HG02759 (cell line): ENCODE measurements at regions not wholly inside any gene's neighbourhood (a gene's known extent, or its start where the extent isn't known, plus 50 kb on each side); places are given as distances from the start of the nearest gene placed in this dataset.
"Not testable (repeated sequence)": the region's sequence is repeated elsewhere in the genome, so short reads cannot be mapped to it uniquely, and the experiment has no call there.

ENCODE experiments used
- ATAC-seq: cut with Tn5 transposase; IDR thresholded peaks from one replicate; pipeline ENCODE4 v1.9.1; 2021; ENCODE audit warnings: mild to moderate bottlenecking, moderate library complexity; ENCODE audit not compliant: unreplicated experiment

DNA sequence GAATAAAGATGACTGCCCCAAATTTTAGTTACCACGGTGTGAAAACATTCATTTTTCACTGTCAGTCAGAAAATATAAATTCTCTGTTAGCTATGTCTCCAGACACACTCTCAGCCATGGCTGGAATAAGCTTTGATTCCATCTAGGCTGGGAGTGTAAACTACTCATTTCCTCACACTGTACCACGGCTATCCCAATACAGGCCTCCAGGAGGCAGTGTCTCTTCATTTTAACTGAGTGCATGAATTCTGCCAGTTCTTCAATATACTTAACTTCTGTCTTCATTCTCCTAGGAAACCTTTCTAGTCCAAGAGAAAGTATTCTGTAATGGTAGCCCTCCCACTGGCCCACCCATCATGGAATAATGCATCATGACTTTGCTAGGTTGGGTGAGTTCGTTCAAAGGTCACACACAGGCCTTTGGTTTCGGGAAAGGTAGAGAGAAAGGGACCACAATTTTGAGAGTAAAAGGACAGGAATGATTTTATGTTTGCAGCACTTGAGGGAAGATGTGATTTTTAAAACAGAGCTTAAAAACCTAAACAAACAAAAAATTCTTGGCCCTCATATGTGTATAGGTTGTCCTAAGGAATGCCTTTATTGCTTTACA, 381.1 kb downstream of the SEC23A start:
- peak; percentile 92 for ATAC-seq

DNA sequence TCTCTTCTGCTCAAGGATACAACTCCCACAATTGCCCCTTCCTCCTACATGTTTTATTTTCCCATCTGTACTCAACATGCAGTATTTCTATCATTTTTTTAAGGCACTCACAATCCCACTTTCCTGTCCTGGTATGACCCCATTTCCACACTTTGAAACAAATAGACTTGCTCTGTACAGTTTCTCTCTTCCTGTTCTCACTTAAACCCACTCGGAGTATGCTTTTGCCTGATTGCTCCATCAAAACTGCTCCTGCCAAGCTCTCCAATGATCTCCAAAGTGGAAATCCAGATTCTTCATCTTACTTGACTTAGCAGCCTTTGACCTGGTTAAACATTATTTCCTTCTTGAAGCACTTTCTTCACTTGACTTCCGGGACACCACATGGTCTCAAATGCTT, 384.5 kb downstream of the SEC23A start:
- ATAC-seq, result no peak

DNA sequence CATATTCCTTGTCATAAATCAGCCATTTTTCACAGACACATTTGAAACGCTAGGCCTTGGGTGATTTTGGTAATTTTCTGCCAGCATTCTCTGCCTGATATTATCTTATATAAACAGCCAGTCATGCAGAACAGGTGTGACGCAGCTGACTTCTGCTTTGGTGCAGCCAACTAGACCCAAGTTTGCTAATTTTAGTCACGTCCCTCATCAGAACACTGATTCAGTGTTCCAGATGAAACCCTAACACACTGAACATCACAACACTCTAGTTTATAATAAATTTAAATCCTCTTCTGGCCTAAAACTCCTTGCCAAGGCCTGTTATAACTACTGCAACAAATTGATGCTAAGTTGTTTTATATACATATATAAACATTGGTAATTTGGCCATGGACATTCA, 386.1 kb downstream of the SEC23A start:
- no peak for ATAC-seq

DNA sequence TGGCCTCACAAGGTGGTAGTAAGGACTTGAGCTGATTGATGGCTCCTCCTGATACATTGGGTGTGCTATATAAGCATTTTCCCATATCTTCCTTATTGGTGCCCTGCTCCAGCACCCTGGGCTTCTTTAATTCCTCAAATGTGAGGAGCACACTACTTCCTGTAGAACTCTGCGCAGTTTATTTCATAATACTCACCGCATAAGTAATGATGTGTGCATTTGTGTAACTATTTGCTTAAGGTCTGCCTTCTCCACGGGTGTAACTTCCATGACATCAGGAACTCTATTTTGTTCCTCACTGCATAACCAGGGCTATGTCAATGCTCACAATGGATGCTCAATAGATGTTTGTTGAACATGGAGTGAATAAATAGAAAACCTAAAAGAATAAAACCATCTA, 392.2 kb downstream of the SEC23A start:
- ATAC-seq, result no peak

DNA sequence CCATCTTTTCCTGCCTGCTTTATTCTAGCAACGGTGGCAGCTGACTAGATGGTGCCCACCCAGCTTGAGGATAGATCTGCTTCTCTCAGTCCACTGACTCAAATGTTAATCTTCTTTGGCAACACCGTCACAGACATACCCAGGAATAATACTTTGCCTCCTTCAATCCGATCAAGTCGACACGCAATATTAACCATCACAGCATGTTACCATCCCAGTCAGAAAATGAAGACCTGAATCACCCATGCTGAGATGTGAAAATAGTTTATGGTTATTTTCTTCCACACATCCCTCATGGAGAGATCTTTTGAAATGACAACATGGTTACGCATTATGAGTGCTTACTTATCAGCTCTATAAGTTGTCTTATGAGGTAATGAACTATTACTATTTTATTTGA, 392.8 kb downstream of the SEC23A start:
- ATAC-seq, result no peak

DNA sequence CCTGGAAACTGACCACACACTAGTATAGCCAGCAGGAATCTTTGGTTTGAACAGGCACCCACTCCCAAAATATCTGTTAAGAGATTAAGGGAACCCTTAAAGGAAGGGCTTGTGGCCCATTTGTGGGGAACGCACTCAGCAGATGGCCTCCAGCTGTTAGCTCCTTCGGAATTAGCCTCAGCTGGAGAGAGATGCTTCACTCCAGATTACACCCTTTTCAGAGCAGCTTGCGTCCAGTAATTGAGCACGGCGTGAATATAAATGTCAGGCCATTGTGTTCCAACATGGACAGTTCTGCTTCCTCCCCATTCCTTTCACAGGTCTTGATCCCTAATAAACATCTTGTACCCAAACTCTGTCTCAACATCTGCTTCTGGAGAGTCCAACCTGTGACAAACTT, 397.8 kb downstream of the SEC23A start:
- no peak for ATAC-seq

DNA sequence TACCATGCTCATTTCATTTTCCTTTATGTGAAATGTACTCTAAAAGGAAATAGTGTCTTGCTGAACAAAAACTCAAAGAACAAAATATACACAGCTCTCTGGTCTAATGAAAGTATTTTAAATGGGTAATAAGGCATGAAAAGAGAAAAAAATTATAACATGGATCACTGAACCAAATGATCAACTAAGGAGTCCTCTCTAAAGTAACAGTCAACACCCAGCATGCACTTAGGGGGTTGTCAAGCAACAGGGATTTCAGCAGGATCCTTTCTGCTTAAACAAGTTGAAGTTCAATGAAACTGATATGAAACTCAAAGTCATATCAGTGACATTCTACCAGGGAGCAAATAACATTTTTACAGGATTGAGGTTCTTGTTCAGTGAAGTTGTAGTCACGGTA, 398.8 kb downstream of the SEC23A start:
- ATAC-seq, result no peak

DNA sequence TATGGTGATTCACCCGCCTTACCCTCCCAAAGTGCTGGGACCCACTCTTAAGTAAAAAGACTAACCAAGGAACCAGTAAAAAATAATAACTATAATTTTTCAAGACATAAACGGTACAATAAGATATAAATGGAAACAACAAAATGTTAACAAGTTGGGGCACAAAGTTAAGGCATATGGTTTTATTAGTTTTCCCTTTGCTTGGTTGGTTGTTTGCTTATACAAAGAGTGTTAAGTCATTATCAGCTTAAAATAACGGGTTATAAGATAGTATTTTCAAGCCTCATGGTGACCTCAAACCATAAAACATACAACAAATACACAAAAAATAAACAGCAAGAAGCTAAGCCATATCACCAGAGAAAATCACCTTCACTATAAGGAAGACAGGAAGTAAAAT, 406.1 kb downstream of the SEC23A start:
- ATAC-seq, result no peak

DNA sequence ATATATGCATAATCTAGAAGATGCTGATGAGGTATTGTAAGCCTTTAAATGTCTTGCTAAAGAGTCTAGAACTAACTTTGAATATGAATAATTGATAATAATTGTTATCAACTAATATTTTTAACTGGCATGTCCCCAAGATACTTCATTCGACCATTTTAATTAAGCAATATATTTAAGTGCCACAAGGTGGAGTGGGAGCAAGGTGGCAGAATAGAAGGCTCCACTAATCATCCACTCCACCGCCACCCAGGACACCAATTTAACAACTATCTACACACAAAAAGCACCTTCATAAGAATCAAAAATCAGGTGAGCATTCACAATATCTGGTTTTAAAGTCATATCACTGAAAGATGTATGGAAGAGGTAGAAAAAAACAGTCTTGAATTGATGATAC, 409.6 kb downstream of the SEC23A start:
- ATAC-seq, result no peak

DNA sequence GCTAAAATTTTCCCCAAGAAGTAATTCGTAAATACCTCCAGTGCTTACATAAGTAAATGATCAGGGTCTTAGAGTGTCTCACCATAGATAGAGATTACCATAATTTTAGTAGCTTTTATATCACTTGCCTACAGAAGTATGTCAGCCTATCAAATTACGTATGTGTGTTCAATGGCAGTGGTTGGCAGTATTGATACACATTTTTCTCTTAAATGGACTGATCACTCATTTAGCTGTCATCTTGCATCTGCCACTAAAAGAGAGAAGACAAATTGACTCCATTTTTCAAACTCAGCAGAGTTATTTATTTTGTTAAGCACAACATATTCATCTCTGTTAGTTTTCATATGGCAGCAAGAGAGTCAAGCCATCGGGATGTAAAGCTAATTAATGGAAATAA, 413.1 kb upstream of the CLEC14A start:
- no peak for ATAC-seq

DNA sequence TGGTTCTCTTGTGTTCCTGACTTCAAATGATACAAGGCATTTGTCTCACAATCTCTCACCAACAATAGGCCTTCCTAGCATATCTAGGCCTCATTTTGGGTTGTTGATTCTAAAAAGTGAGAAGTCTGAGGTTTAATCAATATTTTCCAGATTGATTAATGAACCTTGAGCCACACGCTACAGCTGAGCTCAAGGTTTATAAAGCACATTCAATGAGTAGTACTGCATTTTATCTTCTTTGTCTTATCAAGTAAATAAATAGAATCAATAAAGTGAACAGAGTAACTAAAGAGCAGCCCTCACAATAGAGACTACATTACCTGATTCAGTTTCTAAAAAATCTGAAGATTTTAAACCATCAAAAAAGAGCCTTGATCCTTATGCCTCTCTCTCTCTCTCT, 407.5 kb upstream of the CLEC14A start:
- no peak for ATAC-seq

DNA sequence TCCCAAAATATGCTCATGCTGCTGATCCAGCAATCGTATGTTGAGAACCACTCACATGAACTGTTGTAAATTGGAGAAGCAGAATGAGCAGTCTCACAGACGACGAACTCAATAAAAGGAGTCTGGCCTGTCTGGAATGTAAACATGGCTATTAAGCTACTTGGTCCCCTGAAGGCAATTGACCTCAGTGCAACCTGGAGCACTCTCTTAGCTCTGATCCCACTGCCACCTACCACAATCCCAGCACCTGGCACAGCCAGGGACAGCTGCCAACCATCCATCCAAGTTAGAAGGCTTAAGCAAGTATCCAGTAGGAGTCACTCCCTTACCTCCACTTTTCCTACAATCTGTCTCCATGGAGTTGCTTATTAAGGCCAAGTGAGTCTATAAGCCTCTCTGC, 406.9 kb upstream of the CLEC14A start:
- no peak for ATAC-seq

DNA sequence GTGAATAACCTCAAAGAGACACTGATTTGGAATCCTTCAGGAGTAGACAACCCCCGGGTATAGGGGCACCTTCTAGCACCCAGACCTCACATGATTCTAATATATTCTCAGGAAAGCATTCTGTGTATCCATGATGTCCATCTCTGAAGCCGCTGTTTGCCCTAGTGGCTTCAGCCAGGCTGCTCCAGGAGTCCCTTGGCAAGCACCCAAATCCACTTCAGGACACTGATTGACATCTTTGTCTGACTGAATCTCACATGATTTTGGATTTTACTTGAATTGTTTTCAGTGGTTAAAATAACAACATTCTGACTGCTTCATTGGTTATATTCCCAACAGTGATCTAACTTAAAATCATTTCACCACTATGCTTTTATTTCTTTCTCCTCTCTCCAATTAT, 390.5 kb upstream of the CLEC14A start:
- ATAC-seq, result no peak

DNA sequence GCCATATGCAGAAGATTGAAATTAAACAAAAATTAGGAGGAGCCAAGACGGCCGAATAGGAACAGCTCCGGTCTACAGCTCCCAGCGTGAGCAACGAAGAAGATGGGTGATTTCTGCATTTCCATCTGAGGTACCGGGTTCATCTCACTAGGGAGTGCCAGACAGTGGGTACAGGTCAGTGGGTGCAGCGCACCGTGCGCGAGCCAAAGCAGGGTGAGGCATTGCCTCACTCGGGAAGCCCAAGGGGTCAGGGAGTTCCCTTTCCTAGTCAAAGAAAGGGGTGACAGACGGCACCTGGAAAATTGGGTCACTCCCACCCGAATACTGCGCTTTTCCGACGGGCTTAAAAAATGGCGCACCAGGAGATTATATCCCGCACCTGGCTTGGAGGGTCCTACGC, 379.0 kb upstream of the CLEC14A start:
- ATAC-seq, result not testable (repeated sequence)

DNA sequence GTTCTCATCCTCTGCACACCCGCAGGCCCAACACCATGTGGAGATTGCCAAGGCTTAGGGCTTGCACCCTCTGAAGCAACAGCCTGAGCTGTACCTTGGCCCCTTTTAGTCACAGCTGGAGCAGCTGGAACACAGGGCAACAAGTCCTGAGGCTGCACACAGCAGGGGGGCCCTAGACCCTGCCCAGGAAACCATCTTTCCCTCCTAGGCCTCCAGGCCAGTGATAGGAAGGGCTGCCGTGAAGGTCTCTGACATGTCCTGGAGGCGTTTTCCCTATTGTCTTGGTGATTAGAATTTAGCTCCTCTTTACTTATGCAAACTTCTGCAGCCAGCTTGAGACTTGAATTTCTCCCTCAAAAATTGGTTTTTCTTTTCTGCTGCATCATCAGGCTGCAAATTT, 373.5 kb upstream of the CLEC14A start:
- no peak for ATAC-seq

DNA sequence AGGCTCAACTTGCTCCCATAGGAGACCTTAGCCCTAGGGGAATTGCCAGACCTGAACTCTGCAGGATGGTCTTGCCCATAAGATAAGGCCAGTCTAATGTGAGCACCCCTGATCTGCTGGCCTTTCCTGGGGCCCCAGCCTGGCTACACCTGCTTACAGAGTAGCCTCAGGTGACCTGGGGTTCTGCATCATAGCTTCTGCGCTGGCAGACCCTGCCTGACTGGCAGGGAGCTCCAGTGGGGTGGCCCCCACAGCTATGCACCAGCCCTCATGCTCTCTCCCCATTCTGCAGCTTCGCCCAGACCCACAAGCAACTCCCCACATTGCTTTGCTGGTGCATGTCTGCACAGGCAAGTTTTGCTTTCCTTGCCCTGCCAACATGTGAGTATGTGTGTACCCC, 371.3 kb upstream of the CLEC14A start:
- ATAC-seq, result no peak

DNA sequence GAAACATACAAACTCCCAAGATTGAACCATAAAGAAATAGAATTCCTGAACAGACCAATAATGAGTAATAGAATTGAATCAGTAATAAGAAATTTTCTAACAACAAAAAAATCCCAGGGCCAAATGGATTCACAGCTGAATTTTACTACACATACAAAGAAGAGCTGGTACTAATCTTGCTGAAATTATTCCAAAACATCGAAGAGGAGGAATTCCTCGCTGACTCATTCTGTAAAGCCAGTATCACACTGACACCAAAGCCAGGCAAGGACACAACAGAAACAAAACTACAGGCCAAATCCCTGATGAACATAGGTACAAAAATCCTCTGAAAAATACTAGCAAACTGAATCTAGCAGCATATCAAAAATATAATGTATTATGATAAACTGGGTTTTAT, 367.8 kb upstream of the CLEC14A start:
- no peak for ATAC-seq

DNA sequence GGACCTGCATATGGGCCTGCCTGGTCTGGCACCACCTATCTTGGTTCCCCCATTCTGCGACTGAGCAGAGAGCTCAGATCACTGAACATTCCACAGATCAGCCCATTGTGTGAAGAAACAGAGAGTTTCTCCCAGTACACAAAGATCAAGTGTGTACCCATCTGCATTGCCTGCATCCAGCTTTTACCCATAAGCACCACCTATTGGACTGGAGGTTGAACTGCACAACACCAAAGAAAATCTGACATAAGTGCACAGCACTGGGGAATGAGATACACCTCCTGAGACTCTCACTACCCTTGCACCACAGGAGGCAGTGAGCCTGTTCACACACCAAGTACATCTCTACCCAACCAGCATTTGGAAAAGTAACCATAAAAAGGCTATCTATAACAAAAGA, 362.6 kb upstream of the CLEC14A start:
- peak; percentile 80 for ATAC-seq

DNA sequence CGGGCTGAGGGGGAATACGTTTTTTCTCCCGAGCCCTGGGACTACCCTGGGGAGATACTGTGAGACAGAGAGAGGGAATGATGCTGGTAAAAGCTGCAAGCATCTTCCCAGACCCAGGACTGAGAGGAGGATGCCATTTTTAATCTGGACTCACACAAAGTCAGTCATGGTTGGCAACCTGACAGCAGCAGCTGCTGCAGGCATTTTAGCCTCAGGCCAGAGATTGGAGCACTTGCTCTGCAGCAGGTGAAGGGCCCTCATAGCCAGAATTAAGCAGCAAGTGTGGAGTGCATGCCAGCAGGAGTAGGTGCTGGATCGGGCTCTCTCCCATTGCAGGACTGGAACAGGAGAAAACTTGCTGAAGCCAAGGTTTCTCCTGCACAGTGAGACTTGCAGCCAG, 361.1 kb upstream of the CLEC14A start:
- ATAC-seq, result no peak

DNA sequence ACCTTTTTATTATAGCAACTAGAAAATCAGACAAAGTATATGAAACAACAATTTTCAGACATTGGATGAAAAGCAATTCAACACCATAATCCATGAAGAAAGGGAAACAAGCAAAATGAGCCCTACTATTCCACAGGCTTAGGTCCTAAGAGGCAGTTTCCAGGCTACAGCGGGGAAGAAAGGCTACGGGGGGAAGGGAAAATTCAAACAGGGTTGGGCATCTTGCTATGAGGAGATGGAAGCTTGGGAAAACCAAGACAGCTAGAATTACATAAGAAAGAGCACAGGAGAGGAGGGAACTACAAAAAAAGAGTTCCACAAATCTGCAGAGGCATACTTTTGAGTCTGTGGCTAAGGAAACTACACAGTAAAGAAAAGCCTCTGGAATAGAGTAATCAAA, 356.0 kb upstream of the CLEC14A start:
- no peak for ATAC-seq

DNA sequence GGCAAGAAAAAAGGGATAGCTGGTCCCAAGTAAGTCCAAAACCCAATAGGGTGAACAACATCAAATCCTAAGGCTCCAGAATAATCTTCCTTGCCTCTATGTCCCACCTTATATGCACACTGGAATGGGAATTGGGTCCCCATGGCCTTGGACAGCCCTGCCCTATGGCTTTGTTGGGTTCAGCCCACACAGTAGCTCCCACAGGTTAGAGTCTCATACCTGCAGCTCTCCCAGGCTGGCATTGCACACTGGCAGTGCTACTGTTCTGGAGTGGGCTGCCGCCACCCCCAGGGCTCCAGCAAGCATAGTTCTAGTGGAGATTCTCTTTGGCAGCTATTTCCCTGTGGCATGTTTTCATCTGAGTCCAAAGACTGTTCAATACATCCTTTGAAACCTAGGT, 352.4 kb upstream of the CLEC14A start:
- no peak for ATAC-seq

DNA sequence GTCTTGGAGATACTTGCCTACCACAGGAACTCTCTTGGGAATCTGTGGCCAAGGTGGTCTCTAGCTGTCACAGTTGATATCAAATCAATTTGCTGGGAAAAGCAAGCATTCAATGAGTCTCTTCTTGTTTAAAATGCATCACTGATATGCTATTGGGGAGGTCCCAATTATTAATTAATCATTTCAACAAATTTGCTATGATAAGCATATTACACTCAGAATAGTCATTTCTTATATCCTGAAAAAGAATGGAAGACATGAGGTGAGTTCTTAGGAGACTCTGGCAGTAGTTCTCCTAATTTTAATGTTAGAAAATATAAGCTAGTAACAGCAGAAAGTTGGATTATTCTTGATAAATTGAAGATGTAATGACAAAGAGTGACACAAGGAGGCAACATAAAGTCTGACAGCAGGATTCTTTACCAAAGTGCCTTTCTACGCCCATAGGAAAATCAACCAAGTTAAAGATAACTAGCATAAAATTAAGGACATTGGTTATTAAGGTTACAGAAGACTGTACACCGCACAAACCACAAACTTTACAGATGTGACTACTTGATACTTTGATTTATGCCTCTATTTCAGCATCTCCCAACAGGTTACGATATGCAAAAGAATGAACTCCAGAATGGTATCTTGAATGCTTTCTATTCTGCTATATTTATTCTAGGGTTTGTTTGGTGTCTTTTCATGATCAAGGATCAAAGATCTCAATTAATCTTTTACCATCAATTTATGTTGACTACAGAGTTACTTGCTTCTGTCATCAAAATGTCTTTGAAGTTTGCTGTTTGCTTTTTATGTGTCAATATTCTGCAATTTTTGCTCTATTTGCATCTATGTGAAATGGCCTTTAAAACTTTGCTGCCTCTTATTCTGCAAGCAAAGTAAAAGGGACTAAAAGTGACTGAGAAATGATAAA, 349.6 kb upstream of the CLEC14A start:
- ATAC-seq, result no peak

DNA sequence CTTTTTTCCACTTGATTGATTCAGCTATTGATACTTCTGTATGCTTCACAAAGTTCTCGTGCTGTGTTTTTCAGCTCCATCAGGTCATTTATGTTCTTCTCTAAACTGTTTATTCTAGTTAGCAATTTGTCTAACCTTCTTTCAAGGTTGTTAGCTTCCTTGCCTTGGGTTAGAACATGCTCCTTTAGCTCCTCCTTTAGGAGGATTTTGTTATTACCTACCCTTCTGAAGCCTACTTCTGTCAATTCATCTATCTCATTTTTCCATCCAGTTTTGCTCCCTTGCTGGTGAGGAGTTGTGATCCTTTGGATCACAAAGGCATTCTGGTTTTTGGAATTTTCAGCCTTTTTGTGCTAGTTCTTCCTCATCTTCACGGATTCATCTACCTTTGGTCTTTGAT, 344.7 kb upstream of the CLEC14A start:
- not testable (repeated sequence) for ATAC-seq
